C4-2B (cell line): ENCODE measurements at regions not wholly inside any gene's neighbourhood (a gene's known extent, or its start where the extent isn't known, plus 50 kb on each side); places are given as distances from the start of the nearest gene placed in this dataset.

ENCODE experiments used
- H3K27ac ChIP-seq: fragments of 450-650 bp; 2 replicates; pipeline ENCODE4 v1.5.1; 2017
- ZFX ChIP-seq: fragments of 450-650 bp; IDR thresholded peaks from 2 replicates; pipeline ENCODE4 v1.6.1; 2017
- TF ChIP-seq, protein P1 (sequence below): fragments of 450-650 bp; conservative IDR thresholded peaks from 2 replicates; pipeline ENCODE4 v1.5.1; 2017; ENCODE audit warnings: mild to moderate bottlenecking

DNA sequence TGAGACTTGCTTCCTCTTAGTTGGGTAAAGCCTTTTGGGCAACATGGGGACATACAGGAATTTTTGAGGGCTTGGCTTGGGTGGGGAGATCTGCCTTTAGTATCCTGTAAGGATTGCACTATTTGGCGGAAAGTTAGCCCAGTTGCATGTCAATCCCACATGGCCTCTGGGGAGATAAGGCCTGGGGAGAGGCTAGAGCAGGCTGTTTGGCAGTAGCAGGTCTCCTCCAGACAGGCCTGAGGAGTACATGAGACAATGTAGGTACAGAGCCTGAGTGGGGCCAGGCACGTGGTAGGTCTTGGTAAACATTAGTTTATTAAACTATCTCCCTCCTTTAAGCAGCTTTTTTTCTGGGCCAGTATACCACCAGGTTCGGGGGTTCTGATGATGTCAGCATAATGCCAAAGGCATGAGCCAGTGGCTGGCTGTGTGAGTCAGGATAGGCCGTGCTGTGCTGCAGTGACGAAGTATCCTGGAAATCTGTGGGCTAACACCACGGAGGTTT lies 147.9 kb downstream of the VEGFA start:
- TF ChIP-seq, protein P1, sequence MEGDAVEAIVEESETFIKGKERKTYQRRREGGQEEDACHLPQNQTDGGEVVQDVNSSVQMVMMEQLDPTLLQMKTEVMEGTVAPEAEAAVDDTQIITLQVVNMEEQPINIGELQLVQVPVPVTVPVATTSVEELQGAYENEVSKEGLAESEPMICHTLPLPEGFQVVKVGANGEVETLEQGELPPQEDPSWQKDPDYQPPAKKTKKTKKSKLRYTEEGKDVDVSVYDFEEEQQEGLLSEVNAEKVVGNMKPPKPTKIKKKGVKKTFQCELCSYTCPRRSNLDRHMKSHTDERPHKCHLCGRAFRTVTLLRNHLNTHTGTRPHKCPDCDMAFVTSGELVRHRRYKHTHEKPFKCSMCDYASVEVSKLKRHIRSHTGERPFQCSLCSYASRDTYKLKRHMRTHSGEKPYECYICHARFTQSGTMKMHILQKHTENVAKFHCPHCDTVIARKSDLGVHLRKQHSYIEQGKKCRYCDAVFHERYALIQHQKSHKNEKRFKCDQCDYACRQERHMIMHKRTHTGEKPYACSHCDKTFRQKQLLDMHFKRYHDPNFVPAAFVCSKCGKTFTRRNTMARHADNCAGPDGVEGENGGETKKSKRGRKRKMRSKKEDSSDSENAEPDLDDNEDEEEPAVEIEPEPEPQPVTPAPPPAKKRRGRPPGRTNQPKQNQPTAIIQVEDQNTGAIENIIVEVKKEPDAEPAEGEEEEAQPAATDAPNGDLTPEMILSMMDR = no peak
- no peak for TF ChIP-seq ZFX
- H3K27ac ChIP-seq = no peak overlapping the region

GRCh38 chr6:43916924-43917877 lies 147.2 kb downstream of the VEGFA start:
- TF ChIP-seq, protein P1 = no peak
- TF ChIP-seq ZFX = no peak
- no peak overlapping the region for H3K27ac ChIP-seq

- TF ChIP-seq ZFX = no peak
- TF ChIP-seq, protein P1 = no peak
- no peak overlapping the region for H3K27ac ChIP-seq
Observed at GRCh38 chr6:43915986-43916923, 146.2 kb downstream of the VEGFA start.

DNA sequence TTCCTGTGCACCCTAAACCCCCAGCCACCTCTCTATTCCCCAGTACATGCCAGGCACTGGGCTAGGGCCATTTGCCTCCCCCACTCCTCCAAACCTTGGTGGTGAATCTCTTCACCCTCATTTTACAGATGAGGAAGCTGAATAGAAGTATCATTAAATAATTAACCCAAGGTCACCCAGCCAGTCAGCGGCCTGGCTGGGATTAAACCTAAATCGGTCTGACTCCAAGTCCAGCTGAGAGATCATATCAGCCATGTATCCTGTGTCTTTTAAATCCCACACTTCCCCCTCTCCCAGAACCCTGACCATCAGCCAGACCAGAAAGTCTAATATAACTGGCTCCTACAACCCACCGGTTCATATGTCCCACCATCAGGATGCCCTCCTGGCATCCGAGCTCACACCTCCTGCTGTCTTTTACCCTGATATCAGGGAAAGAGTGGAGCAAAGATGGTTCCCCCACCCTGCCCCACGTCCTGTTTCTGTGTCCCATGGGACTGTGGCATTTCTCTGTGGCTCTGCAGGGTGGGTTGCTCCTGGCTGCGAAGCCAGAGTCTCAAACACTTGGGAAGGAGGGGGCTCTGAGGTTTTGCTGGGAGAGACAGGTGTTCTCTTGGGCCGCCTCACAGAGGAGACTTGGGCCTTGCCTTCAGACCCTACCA lies 145.3 kb downstream of the VEGFA start:
- no peak overlapping the region for H3K27ac ChIP-seq
- no peak for TF ChIP-seq ZFX
- TF ChIP-seq, protein P1 = no peak

DNA sequence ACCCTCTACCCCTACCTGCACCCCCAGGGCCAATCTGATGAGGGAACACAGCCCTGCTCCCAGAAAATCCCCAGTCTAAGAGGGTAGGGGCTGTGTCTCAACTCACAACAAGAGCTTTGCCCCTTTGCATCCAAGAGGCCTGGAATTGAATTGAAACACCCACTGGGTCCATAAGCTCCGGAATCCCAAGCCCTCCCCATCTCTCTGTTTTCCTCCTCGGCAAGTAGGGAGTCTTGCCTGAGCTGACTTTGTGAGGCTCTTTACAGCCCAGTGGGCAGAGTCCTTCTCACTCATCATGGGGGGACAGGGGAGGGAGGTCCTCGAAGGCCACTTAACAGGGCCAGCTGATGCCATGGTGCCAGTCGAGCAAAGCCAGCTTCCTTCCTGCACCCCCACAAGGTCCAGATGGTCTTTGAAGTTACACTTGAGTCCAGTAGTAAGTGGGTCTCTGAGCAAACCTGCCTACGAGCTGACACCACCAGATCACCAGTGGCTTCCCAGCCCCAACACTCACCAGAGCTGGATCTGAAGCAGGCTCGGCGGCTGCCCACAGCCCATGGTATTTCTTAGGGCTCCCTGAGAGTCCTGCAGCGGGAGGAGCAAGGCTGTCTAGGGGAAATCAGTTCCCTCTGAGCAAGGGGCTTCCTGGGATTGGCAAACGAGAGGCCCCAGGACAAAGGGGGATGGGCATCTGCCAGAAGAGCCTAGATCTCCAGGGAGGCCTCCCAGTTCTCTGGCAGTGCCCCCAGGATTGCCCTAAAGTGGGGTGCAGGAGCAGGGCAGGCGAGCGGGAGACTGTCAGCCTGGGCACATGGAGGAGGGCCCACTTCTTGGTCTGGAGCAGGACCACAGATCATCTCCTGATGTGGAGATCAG lies 144.5 kb downstream of the VEGFA start:
- TF ChIP-seq, protein P1 = no peak
- TF ChIP-seq ZFX = no peak
- H3K27ac ChIP-seq = no peak overlapping the region
